ENCODE measurements at regions not wholly inside any gene's neighbourhood (a gene's known extent, or its start where the extent isn't known, plus 50 kb on each side); places are given as distances from the start of the nearest gene placed in this dataset.

- TF ChIP-seq BRCA1 (IDR thresholded peaks at IDR 0.05): no peak
- TF ChIP-seq BRCA1 (CRISPR knock-in tag; IDR thresholded peaks at IDR 0.05): no peak
- TF ChIP-seq, protein P1, sequence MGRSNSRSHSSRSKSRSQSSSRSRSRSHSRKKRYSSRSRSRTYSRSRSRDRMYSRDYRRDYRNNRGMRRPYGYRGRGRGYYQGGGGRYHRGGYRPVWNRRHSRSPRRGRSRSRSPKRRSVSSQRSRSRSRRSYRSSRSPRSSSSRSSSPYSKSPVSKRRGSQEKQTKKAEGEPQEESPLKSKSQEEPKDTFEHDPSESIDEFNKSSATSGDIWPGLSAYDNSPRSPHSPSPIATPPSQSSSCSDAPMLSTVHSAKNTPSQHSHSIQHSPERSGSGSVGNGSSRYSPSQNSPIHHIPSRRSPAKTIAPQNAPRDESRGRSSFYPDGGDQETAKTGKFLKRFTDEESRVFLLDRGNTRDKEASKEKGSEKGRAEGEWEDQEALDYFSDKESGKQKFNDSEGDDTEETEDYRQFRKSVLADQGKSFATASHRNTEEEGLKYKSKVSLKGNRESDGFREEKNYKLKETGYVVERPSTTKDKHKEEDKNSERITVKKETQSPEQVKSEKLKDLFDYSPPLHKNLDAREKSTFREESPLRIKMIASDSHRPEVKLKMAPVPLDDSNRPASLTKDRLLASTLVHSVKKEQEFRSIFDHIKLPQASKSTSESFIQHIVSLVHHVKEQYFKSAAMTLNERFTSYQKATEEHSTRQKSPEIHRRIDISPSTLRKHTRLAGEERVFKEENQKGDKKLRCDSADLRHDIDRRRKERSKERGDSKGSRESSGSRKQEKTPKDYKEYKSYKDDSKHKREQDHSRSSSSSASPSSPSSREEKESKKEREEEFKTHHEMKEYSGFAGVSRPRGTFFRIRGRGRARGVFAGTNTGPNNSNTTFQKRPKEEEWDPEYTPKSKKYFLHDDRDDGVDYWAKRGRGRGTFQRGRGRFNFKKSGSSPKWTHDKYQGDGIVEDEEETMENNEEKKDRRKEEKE (IDR thresholded peaks at IDR 0.05; ENCODE audit: borderline replicate concordance in 1 of 2, control insufficient read depth in 1 of 2, low read depth in 2 of 2, low read length in 1 of 2): no peak
- no peak for TF ChIP-seq DPF2 (IDR thresholded peaks at IDR 0.05)
- TF ChIP-seq, protein P2, sequence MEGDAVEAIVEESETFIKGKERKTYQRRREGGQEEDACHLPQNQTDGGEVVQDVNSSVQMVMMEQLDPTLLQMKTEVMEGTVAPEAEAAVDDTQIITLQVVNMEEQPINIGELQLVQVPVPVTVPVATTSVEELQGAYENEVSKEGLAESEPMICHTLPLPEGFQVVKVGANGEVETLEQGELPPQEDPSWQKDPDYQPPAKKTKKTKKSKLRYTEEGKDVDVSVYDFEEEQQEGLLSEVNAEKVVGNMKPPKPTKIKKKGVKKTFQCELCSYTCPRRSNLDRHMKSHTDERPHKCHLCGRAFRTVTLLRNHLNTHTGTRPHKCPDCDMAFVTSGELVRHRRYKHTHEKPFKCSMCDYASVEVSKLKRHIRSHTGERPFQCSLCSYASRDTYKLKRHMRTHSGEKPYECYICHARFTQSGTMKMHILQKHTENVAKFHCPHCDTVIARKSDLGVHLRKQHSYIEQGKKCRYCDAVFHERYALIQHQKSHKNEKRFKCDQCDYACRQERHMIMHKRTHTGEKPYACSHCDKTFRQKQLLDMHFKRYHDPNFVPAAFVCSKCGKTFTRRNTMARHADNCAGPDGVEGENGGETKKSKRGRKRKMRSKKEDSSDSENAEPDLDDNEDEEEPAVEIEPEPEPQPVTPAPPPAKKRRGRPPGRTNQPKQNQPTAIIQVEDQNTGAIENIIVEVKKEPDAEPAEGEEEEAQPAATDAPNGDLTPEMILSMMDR (IDR thresholded peaks at IDR 0.05 in 2 of 3, conservative IDR thresholded peaks at IDR 0.05 in 1 of 3; ENCODE audit: insufficient read depth in 2 of 3, low read depth in 1 of 3, low read length in 3 of 3): no peak
- no peak for TF ChIP-seq CHD2 (IDR thresholded peaks at IDR 0.05; ENCODE audit: low read depth, low read length)
- TF ChIP-seq MIER1 (IDR thresholded peaks at IDR 0.05; ENCODE audit: low read depth): no peak
Measured at GRCh38 chr3:166560253-166560652, 723.0 kb upstream of the BCHE start.

Data from K562 (cell line).